ENCODE measurements at regions not wholly inside any gene's neighbourhood (a gene's known extent, or its start where the extent isn't known, plus 50 kb on each side); places are given as distances from the start of the nearest gene placed in this dataset.

DNA sequence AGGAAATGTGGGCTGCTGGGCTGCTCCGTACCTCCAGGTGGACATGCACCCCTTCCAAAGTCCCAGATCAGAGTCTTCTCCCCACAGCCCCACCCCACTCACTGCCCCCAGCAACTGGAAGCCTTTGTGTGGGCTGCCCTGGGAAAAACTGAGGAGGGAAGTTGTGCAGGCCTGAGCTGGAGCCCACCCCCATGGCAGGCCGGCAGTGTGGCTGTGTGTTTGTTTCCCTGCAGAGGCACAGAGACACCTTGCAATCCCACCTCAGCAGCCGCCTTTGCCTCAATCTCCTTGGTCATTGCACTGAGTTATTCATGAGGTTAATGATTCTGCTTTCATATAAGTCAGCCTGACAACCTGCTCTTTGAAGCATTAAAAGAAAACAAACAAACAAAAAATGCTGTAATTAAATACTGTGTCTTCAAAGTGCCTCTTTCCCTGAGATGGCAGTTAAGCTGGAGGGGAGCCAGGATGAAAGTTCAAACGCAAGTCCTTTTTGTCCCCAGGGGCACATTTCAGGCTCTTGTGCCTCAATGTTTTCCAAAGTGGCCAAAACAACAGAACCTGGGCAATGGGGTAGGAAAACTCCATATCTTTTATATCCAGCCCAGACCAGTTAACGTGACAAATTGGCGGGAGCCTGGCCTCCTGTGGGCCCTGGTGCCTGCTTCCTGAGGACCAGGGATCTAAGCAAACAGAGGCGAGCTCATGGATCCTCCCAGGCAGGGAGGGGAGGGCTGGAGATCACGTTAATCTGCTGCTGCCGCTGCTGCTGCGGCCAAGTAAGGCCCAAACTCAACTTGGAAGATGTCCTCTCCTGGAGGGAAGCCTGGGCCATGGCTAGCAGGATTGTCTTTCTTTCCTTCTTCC is 51.9 kb upstream of the TSPAN11 start:
- no peaks in the 10 kb centered on the region for H3K4me1 ChIP-seq
- no peaks in the 10 kb centered on the region for H3K27me3 ChIP-seq
- intact Hi-C loops (cut with DNase I) = no loop called here
- DNase-seq = no peak
- H3K27ac ChIP-seq = no peak overlapping the region
- no peaks in the 10 kb centered on the region for H3K36me3 ChIP-seq
- H3K4me3 ChIP-seq = no peak overlapping the region
- TF ChIP-seq, protein P1, sequence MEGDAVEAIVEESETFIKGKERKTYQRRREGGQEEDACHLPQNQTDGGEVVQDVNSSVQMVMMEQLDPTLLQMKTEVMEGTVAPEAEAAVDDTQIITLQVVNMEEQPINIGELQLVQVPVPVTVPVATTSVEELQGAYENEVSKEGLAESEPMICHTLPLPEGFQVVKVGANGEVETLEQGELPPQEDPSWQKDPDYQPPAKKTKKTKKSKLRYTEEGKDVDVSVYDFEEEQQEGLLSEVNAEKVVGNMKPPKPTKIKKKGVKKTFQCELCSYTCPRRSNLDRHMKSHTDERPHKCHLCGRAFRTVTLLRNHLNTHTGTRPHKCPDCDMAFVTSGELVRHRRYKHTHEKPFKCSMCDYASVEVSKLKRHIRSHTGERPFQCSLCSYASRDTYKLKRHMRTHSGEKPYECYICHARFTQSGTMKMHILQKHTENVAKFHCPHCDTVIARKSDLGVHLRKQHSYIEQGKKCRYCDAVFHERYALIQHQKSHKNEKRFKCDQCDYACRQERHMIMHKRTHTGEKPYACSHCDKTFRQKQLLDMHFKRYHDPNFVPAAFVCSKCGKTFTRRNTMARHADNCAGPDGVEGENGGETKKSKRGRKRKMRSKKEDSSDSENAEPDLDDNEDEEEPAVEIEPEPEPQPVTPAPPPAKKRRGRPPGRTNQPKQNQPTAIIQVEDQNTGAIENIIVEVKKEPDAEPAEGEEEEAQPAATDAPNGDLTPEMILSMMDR (IDR thresholded peaks at IDR 0.05) = no peak
- H3K9ac ChIP-seq (ENCODE audit: low read depth in 2 of 2, low read length in 2 of 2) = no peak overlapping the region
- H3K9me3 ChIP-seq = no peaks in the 10 kb centered on the region

DNA sequence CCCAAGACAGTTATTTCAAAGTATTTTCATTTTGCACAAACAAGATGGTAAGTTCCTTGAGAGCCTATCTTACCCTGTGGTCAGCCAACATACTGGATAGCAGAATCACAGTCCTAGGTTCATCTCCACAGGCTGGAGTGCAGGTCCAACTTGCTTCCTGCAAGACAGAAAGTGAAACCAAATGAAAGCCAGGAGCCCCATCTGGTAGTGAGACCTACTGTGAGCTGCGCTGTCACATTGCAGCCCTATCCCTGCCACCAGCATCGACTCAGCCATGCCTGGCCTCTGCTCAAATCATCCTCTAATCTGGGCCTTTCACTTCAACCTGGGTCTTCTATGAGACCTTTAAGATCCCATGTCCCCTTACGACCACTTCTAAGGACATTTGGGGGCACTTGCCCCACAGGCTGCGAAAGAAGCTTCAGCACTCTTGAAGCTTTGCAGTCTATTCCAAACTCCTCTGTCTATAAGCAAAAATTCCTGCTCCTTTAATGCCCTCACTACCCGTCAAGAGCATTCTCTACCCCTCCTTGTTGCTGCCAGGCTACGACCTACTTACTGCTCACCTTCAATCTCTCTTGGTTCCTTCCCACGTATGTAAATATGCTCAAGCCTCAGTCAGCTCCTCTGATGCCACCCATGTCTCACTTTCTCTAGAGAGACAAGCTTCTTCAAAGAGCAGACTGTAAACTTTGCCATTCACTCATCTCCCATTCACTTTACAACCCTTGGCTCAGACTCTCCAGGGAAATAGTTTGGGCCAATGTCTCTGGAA is 55.9 kb upstream of the TSPAN11 start:
- no peak for DNase-seq
- Histone ChIP-seq H3K27me3 (no peaks in the 10 kb centered on the region), H3K4me3 (no peak overlapping the region), H3K4me1 (no peaks in the 10 kb centered on the region), H3K9ac (ENCODE audit: low read depth in 2 of 2, low read length in 2 of 2) (no peak overlapping the region), H3K9me3 (no peaks in the 10 kb centered on the region), H3K27ac (no peak overlapping the region), H3K36me3 (no peaks in the 10 kb centered on the region)
- TF ChIP-seq, protein P1 (IDR thresholded peaks at IDR 0.05) = no peak
- intact Hi-C loops (cut with DNase I) = no loop called here

DNA sequence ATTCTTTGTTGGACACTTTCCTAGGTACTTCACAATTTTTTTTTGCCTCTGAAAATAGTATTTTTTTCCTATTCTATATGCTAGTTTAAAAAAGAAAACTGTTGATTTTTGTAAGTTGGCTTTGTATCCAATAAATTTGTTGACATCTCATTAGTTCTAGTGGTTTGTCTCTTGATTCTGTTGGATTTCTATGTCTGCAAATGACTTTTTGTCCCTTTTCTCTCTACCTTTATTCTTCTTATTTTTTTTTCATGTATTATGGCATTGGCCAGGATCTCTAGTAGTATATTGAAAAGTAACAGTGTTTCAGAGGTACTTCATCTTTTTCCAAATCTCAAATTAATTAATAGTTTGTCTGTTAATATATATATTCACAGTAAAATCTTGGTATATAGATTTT is 59.1 kb upstream of the TSPAN11 start:
- H3K27ac ChIP-seq = no peak overlapping the region
- H3K9ac ChIP-seq (ENCODE audit: low read depth in 2 of 2, low read length in 2 of 2) = no peak overlapping the region
- H3K36me3 ChIP-seq = no peaks in the 10 kb centered on the region
- TF ChIP-seq, protein P1 (IDR thresholded peaks at IDR 0.05) = no peak
- intact Hi-C loops (cut with DNase I) = no loop called here
- no peak for DNase-seq
- no peaks in the 10 kb centered on the region for H3K27me3 ChIP-seq
- no peaks in the 10 kb centered on the region for H3K4me1 ChIP-seq
- no peak overlapping the region for H3K4me3 ChIP-seq
- H3K9me3 ChIP-seq = no peaks in the 10 kb centered on the region

DNA sequence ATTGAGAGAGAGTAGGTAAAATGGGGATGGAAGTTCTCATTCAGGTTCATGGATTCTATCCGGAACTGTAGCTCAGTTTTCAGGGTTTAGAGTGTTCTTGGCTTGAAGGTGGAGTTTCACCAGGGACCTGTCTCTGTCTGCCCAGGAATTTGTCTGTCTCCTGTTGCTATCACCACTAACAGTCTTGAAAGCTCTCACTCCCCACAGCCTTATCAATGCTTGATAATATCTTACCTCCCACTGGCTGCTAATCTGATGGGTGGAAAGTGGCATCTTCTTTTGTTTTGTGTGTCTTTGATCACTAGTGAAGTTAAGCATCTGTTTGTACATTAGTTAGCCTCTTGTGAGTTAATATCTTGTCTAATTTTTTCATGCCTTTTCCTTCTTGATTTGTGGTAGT is 60.3 kb upstream of the TSPAN11 start:
- no peak overlapping the region for H3K9ac ChIP-seq (ENCODE audit: low read depth in 2 of 2, low read length in 2 of 2)
- H3K4me3 ChIP-seq = no peak overlapping the region
- H3K27ac ChIP-seq = no peak overlapping the region
- no peaks in the 10 kb centered on the region for H3K4me1 ChIP-seq
- intact Hi-C loops (cut with DNase I) = no loop called here
- TF ChIP-seq, protein P1 (IDR thresholded peaks at IDR 0.05) = no peak
- no peaks in the 10 kb centered on the region for H3K9me3 ChIP-seq
- no peaks in the 10 kb centered on the region for H3K27me3 ChIP-seq
- DNase-seq = no peak
- H3K36me3 ChIP-seq = no peaks in the 10 kb centered on the region

DNA sequence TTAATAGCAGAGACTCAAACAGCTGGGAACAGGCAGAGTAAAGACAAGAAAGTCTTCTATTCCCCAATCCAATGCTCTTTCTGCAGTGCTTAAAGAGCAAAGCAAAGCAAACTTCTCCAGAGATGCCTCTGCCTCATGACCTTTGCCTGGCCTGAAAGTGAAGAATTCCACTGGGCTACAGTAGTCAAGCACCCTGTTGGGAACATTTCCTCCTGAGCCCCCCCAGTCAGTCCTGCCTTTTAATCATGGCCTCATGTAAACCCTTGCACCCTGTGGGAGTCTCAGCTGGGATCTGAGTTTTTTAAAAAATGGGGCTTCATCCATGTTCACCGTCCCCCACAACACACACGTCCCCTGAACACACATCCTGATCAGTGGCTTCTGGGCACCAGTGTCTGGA is 62.7 kb upstream of the TSPAN11 start:
- DNase-seq = no peak
- intact Hi-C loops (cut with DNase I) = no loop called here
- Histone ChIP-seq H3K27ac (no peak overlapping the region), H3K27me3 (no peaks in the 10 kb centered on the region), H3K4me1 (no peaks in the 10 kb centered on the region), H3K36me3 (no peaks in the 10 kb centered on the region), H3K4me3 (no peak overlapping the region), H3K9me3 (no peaks in the 10 kb centered on the region), H3K9ac (ENCODE audit: low read depth in 2 of 2, low read length in 2 of 2) (no peak overlapping the region)
- TF ChIP-seq, protein P1 (IDR thresholded peaks at IDR 0.05) = no peak

All from colonic mucosa (tissue), 4 donors.